GM18870 (cell line): ENCODE measurements at regions not wholly inside any gene's neighbourhood (a gene's known extent, or its start where the extent isn't known, plus 50 kb on each side); places are given as distances from the start of the nearest gene placed in this dataset.
"Not testable (repeated sequence)": the region's sequence is repeated elsewhere in the genome, so short reads cannot be mapped to it uniquely, and the experiment has no call there.

Experiments used
- ATAC-seq: cut with Tn5 transposase; IDR thresholded peaks from one replicate; pipeline ENCODE4 v1.9.1; 2021; ENCODE audit warnings: moderate library complexity; ENCODE audit not compliant: unreplicated experiment

- ATAC-seq = no peak
Measured at GRCh38 chr3:72660270-72661114, 187.8 kb downstream of the SHQ1 start.

GRCh38 chr3:72659596-72659995, 188.6 kb downstream of the SHQ1 start:
- no peak for ATAC-seq

GRCh38 chr3:72659188-72659587, 189.1 kb downstream of the SHQ1 start:
- ATAC-seq = no peak

- no peak for ATAC-seq
Measured at GRCh38 chr3:72658466-72659100, 189.7 kb downstream of the SHQ1 start.

DNA sequence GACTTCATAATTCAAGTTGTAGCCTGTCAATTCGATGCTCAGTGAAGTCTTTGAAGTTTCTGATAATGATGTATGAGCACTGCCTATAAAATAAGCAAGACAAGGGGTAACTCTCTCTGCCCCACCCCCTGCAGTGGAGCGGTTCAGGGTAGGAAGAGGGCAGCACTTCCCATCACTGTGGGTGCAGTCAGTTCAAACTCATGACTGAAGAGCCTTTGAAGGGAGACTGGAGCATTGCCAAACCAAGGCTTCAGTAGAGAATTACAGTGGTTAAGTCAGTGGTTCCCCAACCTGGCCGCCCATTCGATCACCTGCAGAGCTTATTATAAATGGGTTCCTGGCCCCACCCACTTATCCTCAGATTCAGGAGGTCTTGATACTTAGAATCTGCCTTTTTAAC, 190.6 kb downstream of the SHQ1 start:
- no peak for ATAC-seq

GRCh38 chr3:72655723-72656122, 192.5 kb downstream of the SHQ1 start:
- ATAC-seq = no peak

DNA sequence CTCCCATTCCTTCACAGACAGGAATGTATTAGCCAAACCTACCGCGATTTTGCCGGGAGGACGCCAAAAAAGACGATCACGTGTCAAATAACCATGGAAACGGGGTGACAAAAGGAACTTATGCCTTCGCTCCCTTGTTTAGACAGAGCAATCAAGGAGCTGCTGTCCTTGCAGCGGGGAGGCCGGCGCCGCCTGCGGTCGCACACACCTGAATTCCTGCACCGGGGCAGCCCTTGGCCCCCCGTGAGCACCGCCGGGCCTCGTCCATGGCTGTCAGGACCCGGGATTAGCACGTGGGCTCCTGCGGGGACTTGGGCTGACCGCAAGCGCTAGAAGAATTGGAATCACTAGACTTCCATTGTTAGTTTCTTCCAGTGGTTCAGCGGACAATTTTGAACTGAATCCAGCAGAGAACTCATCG, 193.1 kb downstream of the SHQ1 start:
- ATAC-seq = no peak

- ATAC-seq = no peak
Measured at GRCh38 chr3:72652395-72652794, 195.8 kb downstream of the SHQ1 start.

GRCh38 chr3:72651498-72651897, 196.7 kb downstream of the SHQ1 start:
- ATAC-seq = no peak

- no peak for ATAC-seq
Measured at GRCh38 chr3:72646263-72646662, 202.0 kb downstream of the SHQ1 start.

DNA sequence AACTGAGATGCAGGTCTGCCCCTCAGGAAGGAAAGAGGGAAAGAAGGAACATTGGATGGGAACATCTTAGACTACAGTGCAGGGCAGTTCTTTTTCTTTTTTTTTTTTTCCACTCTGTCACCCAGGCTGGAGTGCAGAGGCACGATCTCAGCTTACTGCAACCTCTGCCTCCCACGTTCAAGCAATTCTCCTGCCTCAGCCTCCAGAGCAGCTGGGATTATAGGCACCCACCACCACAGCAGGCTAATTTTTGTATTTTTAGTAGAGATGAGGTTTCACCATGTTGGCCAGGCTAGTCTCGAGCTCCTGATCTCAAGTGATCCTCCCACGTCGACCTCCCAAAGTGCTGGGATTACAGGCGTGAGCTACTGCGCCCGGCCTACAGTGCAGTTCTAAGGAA, 204.6 kb downstream of the SHQ1 start:
- not testable (repeated sequence) for ATAC-seq

DNA sequence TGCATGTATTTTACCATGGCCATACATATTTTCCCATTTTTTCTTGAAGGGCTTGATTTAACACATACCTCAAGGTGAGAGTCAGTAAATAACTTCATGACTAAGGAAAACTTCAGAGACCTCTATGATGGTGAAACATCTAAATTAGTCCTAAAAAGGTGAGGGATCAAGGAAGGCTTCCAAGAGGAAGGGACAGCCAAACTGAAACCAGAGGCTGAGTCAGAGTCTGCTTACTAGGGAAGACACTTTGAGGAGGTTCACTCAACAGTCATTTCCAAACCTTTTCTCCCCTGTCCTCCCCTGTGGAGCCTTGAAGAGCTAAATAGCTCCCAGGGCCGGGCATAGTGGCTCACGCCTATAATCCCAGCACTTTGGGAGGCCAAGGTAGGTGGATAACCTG, 206.6 kb downstream of the SHQ1 start:
- ATAC-seq = no peak

GRCh38 chr3:72641072-72641471, 207.2 kb downstream of the SHQ1 start:
- ATAC-seq = no peak

DNA sequence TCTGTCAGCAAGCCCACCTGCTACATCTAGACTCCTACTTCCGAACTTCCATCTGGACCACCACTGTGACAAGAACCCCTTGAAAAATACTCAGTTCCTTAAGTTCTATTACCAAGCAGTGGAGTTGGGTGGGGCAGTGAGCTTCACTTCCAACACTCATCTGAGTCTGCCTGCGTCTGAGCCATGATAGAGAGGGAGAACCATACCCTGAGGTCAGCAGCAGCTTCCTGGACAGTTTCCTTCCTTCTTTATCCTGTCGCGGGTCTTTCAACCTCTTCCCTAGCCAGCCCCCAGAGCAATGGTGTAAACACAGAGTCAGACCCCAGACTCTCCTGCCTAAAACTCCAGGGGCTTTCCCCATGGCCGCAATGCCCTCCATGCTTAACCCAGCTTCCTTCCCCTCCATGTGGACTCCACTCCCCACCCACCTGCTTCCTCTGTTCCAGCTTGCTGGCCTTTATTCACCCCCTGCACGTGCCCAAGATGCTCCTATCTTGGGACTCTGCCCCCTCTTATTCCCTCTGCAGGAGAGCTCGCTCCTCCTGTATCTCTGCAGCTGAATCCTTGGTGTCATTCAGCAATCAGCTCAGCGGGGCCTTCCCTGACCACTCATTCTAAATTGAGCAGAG, 211.2 kb downstream of the SHQ1 start:
- no peak for ATAC-seq

DNA sequence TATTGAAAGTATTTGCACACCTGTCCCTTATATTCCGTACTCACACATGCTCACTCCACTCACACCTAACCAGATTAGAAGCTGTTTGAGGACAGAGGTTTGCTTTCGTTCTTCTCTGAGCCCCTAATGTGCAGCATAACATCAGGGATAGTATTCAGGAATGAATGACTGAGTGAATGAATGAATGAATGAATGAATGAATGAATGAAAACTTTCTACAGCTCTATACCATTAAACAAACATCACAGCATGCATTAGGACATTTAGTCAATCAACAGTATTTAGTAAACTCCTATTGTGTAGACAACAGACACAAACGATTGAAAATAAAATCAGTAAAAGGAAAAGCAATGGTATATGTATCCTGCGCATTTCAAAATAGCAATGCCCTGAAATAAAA, 212.7 kb downstream of the SHQ1 start:
- ATAC-seq = no peak

DNA sequence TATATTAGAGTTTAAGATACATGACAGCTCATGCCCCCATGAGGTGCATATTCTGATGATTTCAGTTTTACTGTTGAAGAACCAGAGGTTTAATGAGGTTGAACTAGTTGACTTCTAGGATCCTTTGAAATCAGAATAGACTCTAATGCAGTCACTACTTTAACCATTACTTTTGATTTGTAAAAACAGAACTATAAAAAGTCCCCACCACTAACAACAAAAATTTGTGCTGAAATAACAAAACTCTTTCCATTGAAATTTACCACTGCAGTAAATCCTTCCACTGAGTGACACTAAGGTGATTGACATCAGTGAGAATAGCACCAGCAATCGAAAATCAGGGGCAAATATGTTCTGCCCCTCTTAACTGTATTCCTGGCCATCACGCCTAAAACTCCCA, 214.1 kb downstream of the SHQ1 start:
- peak; percentile 59 for ATAC-seq

DNA sequence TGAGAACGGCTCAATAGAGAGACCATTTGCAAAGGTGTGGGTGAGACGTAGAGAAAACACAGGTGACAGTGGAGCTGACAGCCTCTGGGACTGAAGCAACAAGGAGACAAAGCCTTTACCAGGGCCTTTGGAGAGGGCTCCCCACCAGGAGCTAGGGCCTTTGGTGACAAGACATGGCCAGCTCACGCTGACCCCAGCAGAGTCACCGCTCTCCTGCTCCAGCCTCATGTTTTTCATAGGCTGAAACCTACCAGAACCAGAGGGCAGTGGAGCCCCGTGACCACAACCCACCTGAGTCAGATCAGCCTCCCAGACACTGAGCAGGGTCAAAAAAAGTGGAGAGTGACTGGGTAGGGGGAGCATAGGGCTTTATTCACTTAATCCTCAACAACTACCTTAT, 214.7 kb downstream of the SHQ1 start:
- ATAC-seq = no peak

DNA sequence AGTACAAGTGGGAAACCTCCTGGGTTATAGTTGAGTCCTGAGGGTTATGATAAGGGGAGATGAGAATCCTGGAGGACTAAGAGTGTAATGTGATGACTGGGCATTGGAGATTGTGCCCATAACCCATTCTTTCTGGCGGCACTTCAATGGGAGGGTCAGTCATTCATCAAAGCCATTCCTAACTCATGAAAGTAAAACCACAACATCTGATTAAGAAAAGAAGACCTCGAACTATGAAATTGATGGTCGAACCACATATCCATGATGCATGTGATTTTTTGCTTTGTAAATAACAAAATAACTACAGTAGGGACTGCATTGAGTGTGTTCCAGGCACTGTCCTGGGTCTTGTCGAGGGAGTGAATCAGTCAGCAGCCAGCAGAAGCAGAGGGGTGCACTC, 215.1 kb downstream of the SHQ1 start:
- no peak for ATAC-seq

- no peak for ATAC-seq
Measured at GRCh38 chr3:72632129-72632528, 216.1 kb downstream of the SHQ1 start.

DNA sequence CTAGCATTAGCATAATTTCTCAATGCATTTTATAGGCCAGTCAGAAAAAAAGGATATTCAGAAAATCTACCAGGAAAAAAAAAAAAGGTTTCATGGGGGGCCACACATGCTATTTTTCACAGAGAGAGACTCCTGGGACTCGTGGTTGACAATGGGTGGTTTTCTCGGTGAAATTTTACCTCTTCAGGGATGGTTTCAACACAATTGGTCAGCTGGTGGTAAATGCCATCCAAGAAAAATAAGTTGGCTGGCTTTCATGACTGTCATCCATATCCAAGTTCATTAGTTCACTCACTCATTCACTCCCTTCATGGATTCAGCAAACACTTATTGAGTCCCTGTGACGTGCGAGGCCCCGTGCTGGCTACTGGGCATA, 217.3 kb downstream of the SHQ1 start:
- no peak for ATAC-seq

DNA sequence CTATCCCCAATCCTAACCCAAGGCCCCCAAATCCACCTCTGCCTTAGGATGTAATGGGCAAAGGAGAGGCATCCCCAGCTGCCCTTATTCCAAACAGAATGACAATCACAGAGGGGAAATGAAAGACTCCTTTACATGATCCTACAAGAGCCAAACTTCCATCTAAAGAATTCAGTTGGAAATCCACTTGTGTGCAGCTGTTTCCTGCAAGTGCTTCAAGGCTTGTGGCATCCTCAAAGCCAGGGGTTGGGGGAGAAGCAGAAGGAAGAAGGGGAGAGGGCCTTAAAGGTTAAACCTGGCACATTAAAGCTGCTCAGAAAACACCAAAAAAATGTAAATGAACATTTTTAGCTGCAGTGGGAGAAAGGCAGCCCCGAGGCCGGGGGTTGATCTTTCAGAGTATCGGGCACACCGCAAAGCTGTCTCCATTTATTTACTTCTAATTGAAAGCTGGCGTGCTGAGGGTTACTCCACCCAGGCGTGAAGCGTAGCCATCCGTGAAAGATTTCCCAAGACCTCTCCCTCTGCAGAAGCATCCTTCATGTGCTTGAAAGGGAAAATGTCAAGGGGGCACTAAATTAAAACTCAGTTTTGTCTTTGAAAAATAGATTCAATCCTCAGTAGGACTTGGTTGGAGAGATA, 217.8 kb downstream of the SHQ1 start:
- no peak for ATAC-seq

GRCh38 chr3:72629191-72629631, 219.0 kb downstream of the SHQ1 start:
- ATAC-seq = peak; percentile 60
